T-helper 17 cell (primary cell): ENCODE measurements at regions not wholly inside any gene's neighbourhood (a gene's known extent, or its start where the extent isn't known, plus 50 kb on each side); places are given as distances from the start of the nearest gene placed in this dataset.

Experiments
- ATAC-seq: fragments of 150-1000 bp; cut with Tn5 transposase; 2 replicates; pipeline ENCODE4 v1.10.0; 2021; ENCODE audit warnings: mild to moderate bottlenecking, moderate library complexity
- DNase-seq, 3 donors: peaks; one replicate each; pipeline versions ENCODE4 v3.0.0 to v3.0.0-alpha.2; 2020 to 2021
- H3K9me3 ChIP-seq: one replicate; pipeline ENCODE4 v1.7.0; 2013; ENCODE audit warnings: low read length, mild to moderate bottlenecking; ENCODE audit not compliant: control insufficient read depth, poor library complexity, severe bottlenecking
- H3K27ac Mint-ChIP-seq: one replicate; pipeline ENCODE4 v1.8.0; 2022; ENCODE audit warnings: mild to moderate bottlenecking, moderate library complexity, mixed read lengths
- H3K27me3 Mint-ChIP-seq: one replicate; pipeline ENCODE4 v1.8.0; 2022; ENCODE audit warnings: mixed read lengths
- H3K36me3 Mint-ChIP-seq: one replicate; pipeline ENCODE4 v1.8.0; 2022; ENCODE audit warnings: low read depth, mixed read lengths
- H3K4me1 Mint-ChIP-seq: one replicate; pipeline ENCODE4 v1.8.0; 2022; ENCODE audit warnings: mild to moderate bottlenecking, mixed read lengths
- H3K4me3 Mint-ChIP-seq: one replicate; pipeline ENCODE4 v1.8.0; 2022; ENCODE audit warnings: mild to moderate bottlenecking, moderate library complexity, mixed read lengths

GRCh38 chr5:74034733-74035132 lies 408.7 kb downstream of the ARHGEF28 start:
- ATAC-seq (no peak), DNase-seq (no peak)
- Mint-ChIP-seq H3K4me1 (peaks cover 3% of the 10 kb centered on the region), H3K27me3 (peaks cover 36% of the 10 kb centered on the region), H3K4me3 (no peak overlapping the region), H3K36me3 (no peaks in the 10 kb centered on the region), H3K27ac (no peak overlapping the region)
- H3K9me3 ChIP-seq, result no peaks in the 10 kb centered on the region

GRCh38 chr5:74032617-74033016 lies 406.6 kb downstream of the ARHGEF28 start:
- ATAC-seq, result no peak
- peaks cover 3% of the 10 kb centered on the region for H3K4me1 Mint-ChIP-seq
- no peak overlapping the region for H3K4me3 Mint-ChIP-seq
- no peaks in the 10 kb centered on the region for H3K9me3 ChIP-seq
- no peaks in the 10 kb centered on the region for H3K36me3 Mint-ChIP-seq
- H3K27me3 Mint-ChIP-seq, result peaks cover 38% of the 10 kb centered on the region
- no peak for DNase-seq
- no peak overlapping the region for H3K27ac Mint-ChIP-seq

GRCh38 chr5:74031536-74031935 lies 405.5 kb downstream of the ARHGEF28 start:
- H3K4me1 Mint-ChIP-seq, result peaks cover 3% of the 10 kb centered on the region
- no peak for DNase-seq
- H3K36me3 Mint-ChIP-seq, result no peaks in the 10 kb centered on the region
- H3K4me3 Mint-ChIP-seq, result no peak overlapping the region
- peaks cover 36% of the 10 kb centered on the region for H3K27me3 Mint-ChIP-seq
- ATAC-seq, result no peak
- H3K9me3 ChIP-seq, result no peaks in the 10 kb centered on the region
- no peak overlapping the region for H3K27ac Mint-ChIP-seq

- Mint-ChIP-seq H3K4me3 (no peak overlapping the region), H3K36me3 (no peaks in the 10 kb centered on the region), H3K27me3 (peaks cover 34% of the 10 kb centered on the region), H3K4me1 (peaks cover 3% of the 10 kb centered on the region), H3K27ac (no peak overlapping the region)
- no peak for DNase-seq
- no peak for ATAC-seq
- no peaks in the 10 kb centered on the region for H3K9me3 ChIP-seq
These were observed 404.8 kb downstream of the ARHGEF28 start for GRCh38 chr5:74030821-74031220.

GRCh38 chr5:74030371-74030770 lies 404.4 kb downstream of the ARHGEF28 start:
- DNase-seq, result no peak
- Mint-ChIP-seq H3K27me3 (peaks cover 39% of the 10 kb centered on the region), H3K27ac (no peak overlapping the region), H3K36me3 (no peaks in the 10 kb centered on the region), H3K4me1 (no peaks in the 10 kb centered on the region), H3K4me3 (no peak overlapping the region)
- no peak for ATAC-seq
- no peaks in the 10 kb centered on the region for H3K9me3 ChIP-seq

- H3K36me3 Mint-ChIP-seq, result no peaks in the 10 kb centered on the region
- no peak for DNase-seq
- H3K4me3 Mint-ChIP-seq, result no peak overlapping the region
- H3K4me1 Mint-ChIP-seq, result no peaks in the 10 kb centered on the region
- peaks cover 34% of the 10 kb centered on the region for H3K27me3 Mint-ChIP-seq
- ATAC-seq, result no peak
- no peaks in the 10 kb centered on the region for H3K9me3 ChIP-seq
- H3K27ac Mint-ChIP-seq, result no peak overlapping the region
These were observed 403.0 kb downstream of the ARHGEF28 start for GRCh38 chr5:74028976-74029375.

GRCh38 chr5:74028406-74028805 lies 402.4 kb downstream of the ARHGEF28 start:
- no peaks in the 10 kb centered on the region for H3K36me3 Mint-ChIP-seq
- no peaks in the 10 kb centered on the region for H3K4me1 Mint-ChIP-seq
- H3K27ac Mint-ChIP-seq, result no peak overlapping the region
- ATAC-seq (no peak), DNase-seq (no peak)
- H3K27me3 Mint-ChIP-seq, result peaks cover 34% of the 10 kb centered on the region
- no peak overlapping the region for H3K4me3 Mint-ChIP-seq
- H3K9me3 ChIP-seq, result no peaks in the 10 kb centered on the region

- H3K4me3 Mint-ChIP-seq, result no peak overlapping the region
- H3K27ac Mint-ChIP-seq, result no peak overlapping the region
- no peaks in the 10 kb centered on the region for H3K4me1 Mint-ChIP-seq
- ATAC-seq (no peak), DNase-seq (no peak)
- no peaks in the 10 kb centered on the region for H3K9me3 ChIP-seq
- H3K36me3 Mint-ChIP-seq, result no peaks in the 10 kb centered on the region
- H3K27me3 Mint-ChIP-seq, result peaks cover 30% of the 10 kb centered on the region
These were observed 401.8 kb downstream of the ARHGEF28 start for GRCh38 chr5:74027732-74028338.

- peaks cover 18% of the 10 kb centered on the region for H3K27me3 Mint-ChIP-seq
- H3K9me3 ChIP-seq, result no peaks in the 10 kb centered on the region
- no peaks in the 10 kb centered on the region for H3K36me3 Mint-ChIP-seq
- no peak for ATAC-seq
- no peaks in the 10 kb centered on the region for H3K4me1 Mint-ChIP-seq
- no peak overlapping the region for H3K4me3 Mint-ChIP-seq
- DNase-seq, result no peak
- H3K27ac Mint-ChIP-seq, result no peak overlapping the region
These were observed 400.3 kb downstream of the ARHGEF28 start for GRCh38 chr5:74026310-74026709.

GRCh38 chr5:74021126-74021525 lies 395.1 kb downstream of the ARHGEF28 start:
- H3K27ac Mint-ChIP-seq, result no peak overlapping the region
- H3K4me3 Mint-ChIP-seq, result no peak overlapping the region
- peaks cover 22% of the 10 kb centered on the region for H3K27me3 Mint-ChIP-seq
- DNase-seq (no peak), ATAC-seq (no peak)
- no peaks in the 10 kb centered on the region for H3K36me3 Mint-ChIP-seq
- H3K4me1 Mint-ChIP-seq, result no peaks in the 10 kb centered on the region
- no peaks in the 10 kb centered on the region for H3K9me3 ChIP-seq

GRCh38 chr5:74020503-74020902 lies 394.5 kb downstream of the ARHGEF28 start:
- no peak overlapping the region for H3K27ac Mint-ChIP-seq

GRCh38 chr5:74019923-74020322 lies 393.9 kb downstream of the ARHGEF28 start:
- ATAC-seq (no peak), DNase-seq (no peak)
- H3K27me3 Mint-ChIP-seq, result peaks cover 20% of the 10 kb centered on the region
- no peaks in the 10 kb centered on the region for H3K36me3 Mint-ChIP-seq
- no peak overlapping the region for H3K27ac Mint-ChIP-seq
- H3K4me3 Mint-ChIP-seq, result no peak overlapping the region
- no peaks in the 10 kb centered on the region for H3K4me1 Mint-ChIP-seq
- no peaks in the 10 kb centered on the region for H3K9me3 ChIP-seq

More at GRCh38 chr5:74020503-74020902, 394.5 kb downstream of the ARHGEF28 start:
- DNase-seq (no peak), ATAC-seq (no peak)
- no peak overlapping the region for H3K4me3 Mint-ChIP-seq
- no peaks in the 10 kb centered on the region for H3K4me1 Mint-ChIP-seq
- H3K27me3 Mint-ChIP-seq, result peaks cover 16% of the 10 kb centered on the region
- H3K9me3 ChIP-seq, result no peaks in the 10 kb centered on the region
- H3K36me3 Mint-ChIP-seq, result no peaks in the 10 kb centered on the region

- H3K4me3 Mint-ChIP-seq, result no peak overlapping the region
- DNase-seq (no peak), ATAC-seq (no peak)
- H3K4me1 Mint-ChIP-seq, result no peaks in the 10 kb centered on the region
- H3K27ac Mint-ChIP-seq, result no peak overlapping the region
- no peaks in the 10 kb centered on the region for H3K9me3 ChIP-seq
- peaks cover 31% of the 10 kb centered on the region for H3K27me3 Mint-ChIP-seq
- H3K36me3 Mint-ChIP-seq, result no peaks in the 10 kb centered on the region
These were observed 391.8 kb downstream of the ARHGEF28 start for GRCh38 chr5:74017786-74018211.

- DNase-seq (no peak), ATAC-seq (no peak)
- no peak overlapping the region for H3K27ac Mint-ChIP-seq
- H3K9me3 ChIP-seq, result no peaks in the 10 kb centered on the region
- H3K27me3 Mint-ChIP-seq, result peaks cover 36% of the 10 kb centered on the region
- H3K4me1 Mint-ChIP-seq, result no peaks in the 10 kb centered on the region
- H3K36me3 Mint-ChIP-seq, result no peaks in the 10 kb centered on the region
- H3K4me3 Mint-ChIP-seq, result no peak overlapping the region
These were observed 391.1 kb downstream of the ARHGEF28 start for GRCh38 chr5:74017112-74017511.
